Neural progenitor cell (in vitro differentiated cells): ENCODE measurements at regions not wholly inside any gene's neighbourhood (a gene's known extent, or its start where the extent isn't known, plus 50 kb on each side); places are given as distances from the start of the nearest gene placed in this dataset.

Source experiments
- DNase-seq: peaks from one replicate; pipeline ENCODE4 v3.0.0-alpha.2; 2016; ENCODE audit warnings: low spot score
- H2AFZ ChIP-seq: fragments of 200-600 bp; sonication (generic); replicated peaks from 2 replicates; pipeline ENCODE4 v1.6.1; 2016; ENCODE audit warnings: antibody characterized with exemption
- H3F3A ChIP-seq: fragments of 200-600 bp; sonication (generic); 2 replicates; pipeline ENCODE4 v1.6.1; 2016; ENCODE audit warnings: antibody characterized with exemption, low read depth
- H3K27ac ChIP-seq: fragments of 200-600 bp; sonication (generic); 2 replicates; pipeline ENCODE4 v1.5.1; 2016; ENCODE audit warnings: mild to moderate bottlenecking
- H3K27me3 ChIP-seq: fragments of 200-600 bp; sonication (generic); 2 replicates; pipeline ENCODE4 v1.6.1; 2016; ENCODE audit warnings: mild to moderate bottlenecking, moderate library complexity
- H3K36me3 ChIP-seq: fragments of 200-600 bp; sonication (generic); 2 replicates; pipeline ENCODE4 v1.5.1; 2016
- H3K4me1 ChIP-seq: fragments of 200-600 bp; sonication (generic); 2 replicates; pipeline ENCODE4 v1.6.1; 2016; ENCODE audit warnings: mixed run types
- H3K4me2 ChIP-seq: fragments of 200-600 bp; sonication (generic); 2 replicates; pipeline ENCODE4 v1.6.1; 2016
- H3K4me3 ChIP-seq: fragments of 200-600 bp; sonication (generic); 2 replicates; pipeline ENCODE4 v1.5.1; 2016
- H3K79me2 ChIP-seq: fragments of 200-600 bp; sonication (generic); 2 replicates; pipeline ENCODE4 v1.6.1; 2016; ENCODE audit warnings: low read depth
- H3K9ac ChIP-seq: fragments of 200-600 bp; sonication (generic); 2 replicates; pipeline ENCODE4 v1.6.1; 2016
- H3K9me3 ChIP-seq: fragments of 200-600 bp; sonication (generic); 2 replicates; pipeline ENCODE4 v1.5.1; 2016; ENCODE audit warnings: low read depth
- H4K20me1 ChIP-seq: fragments of 200-600 bp; sonication (generic); 2 replicates; pipeline ENCODE4 v1.6.1; 2016; ENCODE audit warnings: low read depth
- H3K27ac Mint-ChIP-seq: 3 replicates; pipeline ENCODE4 v1.8.0; 2021; ENCODE audit warnings: mixed read lengths
- H3K27me3 Mint-ChIP-seq: 2 replicates; pipeline ENCODE4 v1.8.0; 2022; ENCODE audit warnings: low read depth, mild to moderate bottlenecking, inconsistent platforms, moderate library complexity, mixed read lengths; ENCODE audit not compliant: insufficient read depth
- H3K36me3 Mint-ChIP-seq: 3 replicates; pipeline ENCODE4 v1.8.0; 2021; ENCODE audit warnings: mixed read lengths
- H3K4me1 Mint-ChIP-seq: 3 replicates; pipeline ENCODE4 v1.8.0; 2021; ENCODE audit warnings: mixed read lengths
- H3K4me3 Mint-ChIP-seq: 3 replicates; pipeline ENCODE4 v1.8.0; 2021; ENCODE audit warnings: mild to moderate bottlenecking, moderate library complexity, mixed read lengths
- H3K9me3 Mint-ChIP-seq: 3 replicates; pipeline ENCODE4 v1.8.0; 2020; ENCODE audit warnings: mixed read lengths
- CTCF ChIP-seq: fragments of 200-600 bp; sonication (generic); IDR thresholded peaks from 2 replicates; pipeline ENCODE4 v1.5.1; 2017; ENCODE audit warnings: antibody characterized with exemption, mild to moderate bottlenecking
- EZH2 ChIP-seq: fragments of 200-600 bp; sonication (generic); IDR thresholded peaks from 2 replicates; pipeline ENCODE4 v1.6.1; 2017; ENCODE audit warnings: antibody characterized with exemption, mild to moderate bottlenecking, moderate library complexity
- EZH2phosphoT487 ChIP-seq: fragments of 200-600 bp; sonication (generic); IDR thresholded peaks from 2 replicates; pipeline ENCODE4 v1.6.1; 2017; ENCODE audit warnings: antibody characterized with exemption

GRCh38 chr2:204264621-204265140 is 280.6 kb upstream of the PARD3B start:
- peak overlapping the region; percentile 17 for H3K4me3 ChIP-seq
- peaks cover 6% of the 10 kb centered on the region for H4K20me1 ChIP-seq
- no peaks in the 10 kb centered on the region for H3K36me3 ChIP-seq
- H3K27me3 ChIP-seq, result no peaks in the 10 kb centered on the region
- peaks cover 5% of the 10 kb centered on the region for H3K9me3 Mint-ChIP-seq
- H3K4me2 ChIP-seq, result peak overlapping the region; percentile 76
- H3K79me2 ChIP-seq, result no peaks in the 10 kb centered on the region
- peaks cover 62% of the 10 kb centered on the region for H3K4me1 ChIP-seq
- peak; percentile 41 for DNase-seq
- peaks cover 15% of the 10 kb centered on the region for H3K27me3 Mint-ChIP-seq
- peak overlapping the region; percentile 18 for H3K4me3 Mint-ChIP-seq
- TF ChIP-seq CTCF, result no peak
- peak; percentile 17 for TF ChIP-seq EZH2phosphoT487
- no peak overlapping the region for H3K9ac ChIP-seq
- H2AFZ ChIP-seq, result no peak overlapping the region
- peaks cover 46% of the 10 kb centered on the region for H3F3A ChIP-seq
- no peaks in the 10 kb centered on the region for H3K36me3 Mint-ChIP-seq
- H3K9me3 ChIP-seq, result no peaks in the 10 kb centered on the region
- no peak overlapping the region for H3K27ac Mint-ChIP-seq
- peak overlapping the region; percentile 50 for H3K27ac ChIP-seq
- peaks cover 74% of the 10 kb centered on the region for H3K4me1 Mint-ChIP-seq

GRCh38 chr2:204265681-204266181 is 279.5 kb upstream of the PARD3B start:
- Histone ChIP-seq H3K27me3 (no peaks in the 10 kb centered on the region), H3F3A (peaks cover 42% of the 10 kb centered on the region), H4K20me1 (peaks cover 6% of the 10 kb centered on the region), H3K36me3 (no peaks in the 10 kb centered on the region), H3K79me2 (no peaks in the 10 kb centered on the region), H3K27ac (no peak overlapping the region), H2AFZ (no peak overlapping the region), H3K9me3 (no peaks in the 10 kb centered on the region), H3K9ac (no peak overlapping the region), H3K4me2 (peak overlapping the region; percentile 76), H3K4me1 (peaks cover 56% of the 10 kb centered on the region), H3K4me3 (no peak overlapping the region)
- Mint-ChIP-seq H3K27me3 (peaks cover 18% of the 10 kb centered on the region), H3K4me3 (no peak overlapping the region), H3K36me3 (peaks cover 3% of the 10 kb centered on the region), H3K9me3 (peaks cover 11% of the 10 kb centered on the region), H3K4me1 (peaks cover 64% of the 10 kb centered on the region), H3K27ac (no peak overlapping the region)
- no peak for DNase-seq
- TF ChIP-seq CTCF (no peak), EZH2 (no peak), EZH2phosphoT487 (no peak)

- Histone ChIP-seq H3K9me3 (no peaks in the 10 kb centered on the region), H2AFZ (no peak overlapping the region), H3K27ac (no peak overlapping the region), H3F3A (peaks cover 33% of the 10 kb centered on the region), H3K27me3 (no peaks in the 10 kb centered on the region), H3K9ac (no peak overlapping the region), H3K36me3 (no peaks in the 10 kb centered on the region), H3K4me2 (no peak overlapping the region), H3K79me2 (no peaks in the 10 kb centered on the region), H4K20me1 (peaks cover 6% of the 10 kb centered on the region), H3K4me3 (no peak overlapping the region), H3K4me1 (peaks cover 59% of the 10 kb centered on the region)
- Mint-ChIP-seq H3K27ac (no peak overlapping the region), H3K27me3 (peaks cover 13% of the 10 kb centered on the region), H3K4me1 (peaks cover 54% of the 10 kb centered on the region), H3K36me3 (peaks cover 3% of the 10 kb centered on the region), H3K4me3 (no peak overlapping the region), H3K9me3 (peaks cover 13% of the 10 kb centered on the region)
- DNase-seq, result no peak
- TF ChIP-seq EZH2 (no peak), CTCF (peak; percentile 31)
These were observed 276.8 kb upstream of the PARD3B start for GRCh38 chr2:204268458-204268857.
